ENCODE measurements at regions not wholly inside any gene's neighbourhood (a gene's known extent, or its start where the extent isn't known, plus 50 kb on each side); places are given as distances from the start of the nearest gene placed in this dataset.
A peak's percentile ranks its signal among the peaks of the same experiment; 100 is the strongest.

GRCh38 chr5:42908086-42908485, 96.4 kb upstream of the SELENOP start:
- Histone ChIP-seq H3K4me3 (peak overlapping the region in 1 of 2 donors; percentile 25), H3K27me3 (no peaks in the 10 kb centered on the region), H3K27ac (no peak overlapping the region), H3K36me3 (no peaks in the 10 kb centered on the region), H3K4me1 (no peaks in the 10 kb centered on the region), H3K9me3 (no peaks in the 10 kb centered on the region)
- DNase-seq = no peak
- TF ChIP-seq POLR2A (IDR thresholded peaks at IDR 0.05) (no peak), CTCF (IDR thresholded peaks at IDR 0.05) (no peak)
- intact Hi-C loops (cut with DNase I; ENCODE audit: low total_unique reads) = no loop called here

DNA sequence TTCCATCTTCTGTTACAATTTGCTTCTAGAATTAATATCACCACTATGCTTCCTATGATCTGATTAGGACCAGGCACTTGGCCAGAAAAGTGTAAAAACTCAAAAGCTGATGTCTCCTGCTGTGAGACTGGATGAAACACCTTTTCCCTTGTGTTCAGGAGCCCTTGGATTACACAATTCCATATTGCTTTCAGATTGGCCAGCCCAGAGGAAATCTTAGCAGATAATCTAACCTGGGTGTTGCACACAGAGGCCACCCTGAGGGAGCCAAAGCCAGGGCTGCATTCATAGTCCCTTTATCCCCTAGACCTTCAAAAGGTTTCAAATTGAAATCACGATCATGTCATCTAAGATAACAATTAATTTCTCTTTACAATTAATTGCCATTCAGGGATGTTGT, 94.1 kb upstream of the SELENOP start:
- no peak overlapping the region for H3K4me3 ChIP-seq
- TF ChIP-seq CTCF (IDR thresholded peaks at IDR 0.05) (no peak), POLR2A (IDR thresholded peaks at IDR 0.05) (no peak)
- intact Hi-C loops (cut with DNase I; ENCODE audit: low total_unique reads) = no loop called here
- DNase-seq = no peak
- no peaks in the 10 kb centered on the region for H3K4me1 ChIP-seq
- H3K9me3 ChIP-seq = no peaks in the 10 kb centered on the region
- no peak overlapping the region for H3K27ac ChIP-seq
- H3K36me3 ChIP-seq = no peaks in the 10 kb centered on the region
- H3K27me3 ChIP-seq = no peaks in the 10 kb centered on the region

- H3K4me3 ChIP-seq = no peak overlapping the region
- H3K27me3 ChIP-seq = no peaks in the 10 kb centered on the region
- no peaks in the 10 kb centered on the region for H3K36me3 ChIP-seq
- no peak for DNase-seq
- H3K4me1 ChIP-seq = no peaks in the 10 kb centered on the region
- intact Hi-C loops (cut with DNase I; ENCODE audit: low total_unique reads) = no loop called here
- no peak overlapping the region for H3K27ac ChIP-seq
- H3K9me3 ChIP-seq = no peaks in the 10 kb centered on the region
- no peak for TF ChIP-seq CTCF (IDR thresholded peaks at IDR 0.05)
- TF ChIP-seq POLR2A (IDR thresholded peaks at IDR 0.05) = no peak
Observed at GRCh38 chr5:42900734-42901133, 89.0 kb upstream of the SELENOP start.

DNA sequence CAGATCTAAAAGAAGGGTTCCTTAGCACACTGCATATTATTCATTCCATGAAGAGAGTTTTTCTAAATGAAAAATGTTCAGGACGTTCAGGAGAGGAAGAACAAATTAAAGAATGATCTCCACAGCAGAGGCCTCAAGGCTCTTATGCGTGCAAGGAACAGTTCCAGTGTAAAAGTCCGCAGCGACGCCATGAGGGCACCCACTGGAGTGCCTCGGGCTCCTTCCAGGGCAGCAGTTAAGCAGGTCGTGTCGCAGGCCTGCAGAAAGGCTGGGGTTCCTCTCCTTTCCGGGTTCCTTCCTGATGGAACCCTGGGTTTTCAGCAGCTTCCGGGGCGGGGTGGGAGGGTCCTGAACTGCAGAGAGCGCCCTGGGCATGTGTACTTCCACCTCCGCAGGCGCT, 87.1 kb upstream of the SELENOP start:
- no peak for DNase-seq
- H3K4me1 ChIP-seq = no peaks in the 10 kb centered on the region
- TF ChIP-seq POLR2A (IDR thresholded peaks at IDR 0.05) (no peak), CTCF (IDR thresholded peaks at IDR 0.05) (no peak)
- no peak overlapping the region for H3K27ac ChIP-seq
- no peaks in the 10 kb centered on the region for H3K9me3 ChIP-seq
- H3K27me3 ChIP-seq = no peaks in the 10 kb centered on the region
- intact Hi-C loops (cut with DNase I; ENCODE audit: low total_unique reads) = no loop called here
- no peak overlapping the region for H3K4me3 ChIP-seq
- H3K36me3 ChIP-seq = no peaks in the 10 kb centered on the region

DNA sequence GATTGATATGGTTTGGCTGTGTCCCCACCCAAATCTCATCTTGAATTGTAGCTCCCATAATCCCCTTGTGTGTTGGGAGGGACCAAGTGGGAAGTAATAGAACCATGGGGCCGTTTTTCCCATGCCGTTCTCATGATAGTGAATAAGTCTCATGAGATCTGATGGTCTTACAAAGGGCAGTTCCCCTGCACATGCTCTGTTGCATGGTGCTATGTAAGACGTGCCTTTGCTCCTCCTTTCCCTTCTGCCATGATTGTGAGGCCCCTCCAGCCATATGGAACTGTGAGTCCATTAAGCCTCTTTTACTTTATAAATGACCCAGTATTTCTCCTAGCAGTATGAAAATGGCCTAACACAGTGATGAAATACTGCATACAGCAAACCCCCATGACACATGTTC, 84.8 kb upstream of the SELENOP start:
- intact Hi-C loops (cut with DNase I; ENCODE audit: low total_unique reads) = no loop called here
- no peaks in the 10 kb centered on the region for H3K4me1 ChIP-seq
- no peak for DNase-seq
- no peak overlapping the region for H3K27ac ChIP-seq
- H3K27me3 ChIP-seq = no peaks in the 10 kb centered on the region
- H3K36me3 ChIP-seq = no peaks in the 10 kb centered on the region
- TF ChIP-seq POLR2A (IDR thresholded peaks at IDR 0.05) (no peak), CTCF (IDR thresholded peaks at IDR 0.05) (no peak)
- no peaks in the 10 kb centered on the region for H3K9me3 ChIP-seq
- no peak overlapping the region for H3K4me3 ChIP-seq

Measured in uterus (tissue), 3 donors.